ENCODE measurements at regions not wholly inside any gene's neighbourhood (a gene's known extent, or its start where the extent isn't known, plus 50 kb on each side); places are given as distances from the start of the nearest gene placed in this dataset.

DNA sequence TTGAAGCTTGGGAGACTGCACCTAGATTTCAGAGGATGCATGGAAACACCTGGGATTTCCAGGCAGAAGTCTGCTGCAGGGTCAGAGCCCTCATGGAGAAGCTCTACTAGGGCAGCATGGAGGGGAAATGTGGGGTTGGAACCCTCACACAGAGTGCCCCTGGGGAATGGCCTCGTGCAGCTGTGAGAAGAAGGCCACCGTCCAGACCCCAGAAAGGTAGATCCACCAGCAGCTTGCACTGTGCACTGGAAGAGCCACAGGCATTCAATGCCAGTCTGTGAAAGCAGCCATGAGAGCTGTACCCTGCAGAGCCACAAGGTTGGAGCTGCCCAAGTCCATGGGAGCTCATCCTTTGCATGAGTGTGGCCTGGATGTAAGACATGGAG, 285.3 kb upstream of the FAM174A start:
- no peaks in the 10 kb centered on the region for H3K27me3 ChIP-seq (ENCODE audit: control insufficient read depth in 3 of 3, insufficient read depth in 3 of 3, low read length in 2 of 3)
- no peaks in the 10 kb centered on the region for H3K9me3 ChIP-seq (ENCODE audit: control insufficient read depth in 4 of 4, insufficient read depth in 3 of 4, low read length in 3 of 4)
- no peak overlapping the region for H3K4me3 ChIP-seq
- 87 to 93% methylated on average over 2 of the region's 2 CpGs for WGBS, 2 donors
- ATAC-seq (ENCODE audit: insufficient read depth, low FRiP score) (no peak), DNase-seq (no peak)
- no peak overlapping the region for H3K27ac ChIP-seq (ENCODE audit: low read depth in 1 of 2, low read length in 1 of 2)
- no peak overlapping the region for H3K9ac ChIP-seq (ENCODE audit: insufficient read depth in 1 of 2, low read length in 2 of 2)
- H3K4me1 ChIP-seq (ENCODE audit: control insufficient read depth in 5 of 5, insufficient read depth in 5 of 5, low read length in 5 of 5) = no peaks in the 10 kb centered on the region
- TF ChIP-seq, protein P1, sequence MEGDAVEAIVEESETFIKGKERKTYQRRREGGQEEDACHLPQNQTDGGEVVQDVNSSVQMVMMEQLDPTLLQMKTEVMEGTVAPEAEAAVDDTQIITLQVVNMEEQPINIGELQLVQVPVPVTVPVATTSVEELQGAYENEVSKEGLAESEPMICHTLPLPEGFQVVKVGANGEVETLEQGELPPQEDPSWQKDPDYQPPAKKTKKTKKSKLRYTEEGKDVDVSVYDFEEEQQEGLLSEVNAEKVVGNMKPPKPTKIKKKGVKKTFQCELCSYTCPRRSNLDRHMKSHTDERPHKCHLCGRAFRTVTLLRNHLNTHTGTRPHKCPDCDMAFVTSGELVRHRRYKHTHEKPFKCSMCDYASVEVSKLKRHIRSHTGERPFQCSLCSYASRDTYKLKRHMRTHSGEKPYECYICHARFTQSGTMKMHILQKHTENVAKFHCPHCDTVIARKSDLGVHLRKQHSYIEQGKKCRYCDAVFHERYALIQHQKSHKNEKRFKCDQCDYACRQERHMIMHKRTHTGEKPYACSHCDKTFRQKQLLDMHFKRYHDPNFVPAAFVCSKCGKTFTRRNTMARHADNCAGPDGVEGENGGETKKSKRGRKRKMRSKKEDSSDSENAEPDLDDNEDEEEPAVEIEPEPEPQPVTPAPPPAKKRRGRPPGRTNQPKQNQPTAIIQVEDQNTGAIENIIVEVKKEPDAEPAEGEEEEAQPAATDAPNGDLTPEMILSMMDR (IDR thresholded peaks at IDR 0.05; ENCODE audit: control extremely low read depth, extremely low read depth) = no peak
- H3K36me3 ChIP-seq (ENCODE audit: control insufficient read depth in 4 of 4, insufficient read depth in 4 of 4, low read length in 4 of 4) = no peaks in the 10 kb centered on the region

DNA sequence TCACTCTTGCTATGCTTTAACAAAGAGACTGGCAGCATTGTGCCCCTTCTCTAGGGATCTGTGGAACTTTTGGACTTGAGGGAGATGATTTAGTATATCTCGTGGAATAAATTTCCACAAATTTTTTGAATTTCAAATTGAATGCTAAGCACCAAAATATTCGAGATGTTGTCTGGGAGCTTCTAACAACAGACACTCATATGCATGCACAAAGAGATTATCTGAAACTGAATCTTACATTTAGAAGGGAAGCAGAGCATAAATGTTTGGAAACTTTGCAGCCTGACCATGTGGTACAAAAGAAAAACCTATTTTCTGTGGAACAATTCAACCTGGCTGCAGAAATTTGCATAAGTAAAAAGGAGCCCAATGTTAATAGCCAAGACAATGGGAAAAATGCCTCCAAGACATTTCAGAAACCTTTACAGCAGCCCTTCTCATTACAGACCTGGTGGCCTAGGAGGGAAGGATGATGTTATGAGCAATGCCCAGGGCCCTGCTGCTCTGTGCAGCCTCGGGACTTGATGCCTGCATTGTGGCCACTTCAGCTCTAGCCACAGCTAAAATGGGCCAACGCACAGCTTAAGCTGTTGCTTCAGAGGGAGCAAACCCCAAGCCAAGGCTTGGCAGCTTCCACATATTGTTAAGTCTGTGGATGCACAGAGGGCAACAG, 285.8 kb upstream of the FAM174A start:
- 86 to 96% methylated on average over 4 of the region's 4 CpGs for WGBS, 2 donors
- H3K4me3 ChIP-seq = no peak overlapping the region

DNA sequence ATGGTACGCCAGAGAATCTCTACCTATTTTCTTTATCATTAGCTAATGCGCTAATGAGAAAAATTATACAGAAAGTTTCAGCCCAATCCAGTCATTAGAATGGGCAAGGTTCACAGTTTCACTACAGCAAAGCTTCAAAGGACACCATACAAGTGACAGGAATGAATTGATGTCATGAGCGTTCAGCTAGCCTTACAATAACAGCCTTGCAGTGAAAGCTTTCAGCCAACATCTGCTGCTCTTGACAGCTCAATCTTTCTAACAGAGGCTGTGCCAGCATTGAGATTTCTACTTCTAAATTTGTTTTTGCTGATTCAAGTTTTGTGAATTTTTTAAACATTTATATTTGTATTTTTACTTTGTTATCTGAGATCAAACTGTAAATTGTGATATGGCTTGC, 302.4 kb upstream of the FAM174A start:
- peaks cover 0 to 4% (median 0%) of the 10 kb centered on the region in 5 donors for H3K4me1 ChIP-seq (ENCODE audit: control insufficient read depth in 5 of 5, insufficient read depth in 5 of 5, low read length in 5 of 5)
- DNase-seq = peak in 2 of 3 donors; percentile 42 to 56
- TF ChIP-seq, protein P1 (IDR thresholded peaks at IDR 0.05; ENCODE audit: control extremely low read depth, extremely low read depth) = no peak
- H3K27me3 ChIP-seq (ENCODE audit: control insufficient read depth in 3 of 3, insufficient read depth in 3 of 3, low read length in 2 of 3) = no peaks in the 10 kb centered on the region
- WGBS, 2 donors = 80% methylated on average over 3 of the region's 3 CpGs
- H3K9me3 ChIP-seq (ENCODE audit: control insufficient read depth in 4 of 4, insufficient read depth in 3 of 4, low read length in 3 of 4) = no peaks in the 10 kb centered on the region
- H3K27ac ChIP-seq (ENCODE audit: low read depth in 1 of 2, low read length in 1 of 2) = no peak overlapping the region
- ATAC-seq (ENCODE audit: insufficient read depth, low FRiP score) = no peak
- no peak overlapping the region for H3K9ac ChIP-seq (ENCODE audit: insufficient read depth in 1 of 2, low read length in 2 of 2)
- H3K36me3 ChIP-seq (ENCODE audit: control insufficient read depth in 4 of 4, insufficient read depth in 4 of 4, low read length in 4 of 4) = no peaks in the 10 kb centered on the region
- H3K4me3 ChIP-seq = no peak overlapping the region

More for the DNA sequence above, 285.8 kb upstream of the FAM174A start:
- Histone ChIP-seq H3K9ac (ENCODE audit: insufficient read depth in 1 of 2, low read length in 2 of 2) (no peak overlapping the region), H3K27me3 (ENCODE audit: control insufficient read depth in 3 of 3, insufficient read depth in 3 of 3, low read length in 2 of 3) (no peaks in the 10 kb centered on the region), H3K27ac (ENCODE audit: low read depth in 1 of 2, low read length in 1 of 2) (no peak overlapping the region), H3K9me3 (ENCODE audit: control insufficient read depth in 4 of 4, insufficient read depth in 3 of 4, low read length in 3 of 4) (no peaks in the 10 kb centered on the region), H3K4me1 (ENCODE audit: control insufficient read depth in 5 of 5, insufficient read depth in 5 of 5, low read length in 5 of 5) (no peaks in the 10 kb centered on the region), H3K36me3 (ENCODE audit: control insufficient read depth in 4 of 4, insufficient read depth in 4 of 4, low read length in 4 of 4) (no peaks in the 10 kb centered on the region)
- no peak for DNase-seq
- TF ChIP-seq, protein P1 (IDR thresholded peaks at IDR 0.05; ENCODE audit: control extremely low read depth, extremely low read depth) = no peak
- ATAC-seq (ENCODE audit: insufficient read depth, low FRiP score) = no peak

DNA sequence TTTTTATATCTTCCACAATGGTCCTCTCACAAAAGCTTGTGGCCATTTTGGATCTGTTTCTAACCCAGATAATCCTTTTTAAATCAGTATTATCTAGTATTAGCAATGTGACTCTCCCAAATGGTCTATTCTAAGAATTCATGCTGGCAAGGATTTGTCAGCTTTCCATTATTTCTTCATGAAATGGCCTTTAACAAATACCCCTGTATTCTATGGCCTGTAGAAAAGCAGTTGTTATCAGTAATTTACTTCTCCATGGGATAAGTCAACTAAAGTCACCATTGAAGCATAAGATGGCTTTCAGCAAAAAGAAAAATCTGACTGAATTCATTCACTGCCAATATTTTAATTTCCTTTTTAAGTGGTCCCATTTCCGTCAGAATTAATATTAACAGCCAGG, 346.4 kb upstream of the FAM174A start:
- H3K36me3 ChIP-seq (ENCODE audit: control insufficient read depth in 4 of 4, insufficient read depth in 4 of 4, low read length in 4 of 4) = no peaks in the 10 kb centered on the region
- no peaks in the 10 kb centered on the region for H3K4me1 ChIP-seq (ENCODE audit: control insufficient read depth in 5 of 5, insufficient read depth in 5 of 5, low read length in 5 of 5)
- no peak for DNase-seq
- no peaks in the 10 kb centered on the region for H3K27me3 ChIP-seq (ENCODE audit: control insufficient read depth in 3 of 3, insufficient read depth in 3 of 3, low read length in 2 of 3)
- TF ChIP-seq, protein P1 (IDR thresholded peaks at IDR 0.05; ENCODE audit: control extremely low read depth, extremely low read depth) = no peak
- ATAC-seq (ENCODE audit: insufficient read depth, low FRiP score) = no peak
- no peak overlapping the region for H3K9ac ChIP-seq (ENCODE audit: insufficient read depth in 1 of 2, low read length in 2 of 2)
- WGBS, 2 donors = 75 to 83% methylated on average over 1 of the region's 1 CpG
- H3K27ac ChIP-seq (ENCODE audit: low read depth in 1 of 2, low read length in 1 of 2) = no peak overlapping the region
- no peaks in the 10 kb centered on the region for H3K9me3 ChIP-seq (ENCODE audit: control insufficient read depth in 4 of 4, insufficient read depth in 3 of 4, low read length in 3 of 4)
- no peak overlapping the region for H3K4me3 ChIP-seq

All from lung (tissue), 11 donors.